Mucosa of descending colon (tissue), 3 donors: ENCODE measurements at regions not wholly inside any gene's neighbourhood (a gene's known extent, or its start where the extent isn't known, plus 50 kb on each side); places are given as distances from the start of the nearest gene placed in this dataset.
"Not testable (repeated sequence)": the region's sequence is repeated elsewhere in the genome, so short reads cannot be mapped to it uniquely, and the experiment has no call there.

Experiments
- ATAC-seq: fragments of 200-7000 bp; cut with Tn5 transposase; one replicate; pipeline ENCODE4 v1.9.1; 2020; ENCODE audit warnings: mild to moderate bottlenecking, moderate library complexity
- DNase-seq, 3 donors: peaks; one replicate each; pipeline ENCODE4 v3.0.0-alpha.2; 2020
- H3K36me3 ChIP-seq: fragments of 200-600 bp; one replicate; pipeline ENCODE4 v1.8.0; 2021; ENCODE audit warnings: low read depth, mild to moderate bottlenecking
- H3K4me1 ChIP-seq: fragments of 200-600 bp; one replicate; pipeline ENCODE4 v1.8.0; 2021; ENCODE audit warnings: low read depth, mild to moderate bottlenecking
- H3K4me3 ChIP-seq: fragments of 200-600 bp; one replicate; pipeline ENCODE4 v1.8.0; 2021; ENCODE audit warnings: mild to moderate bottlenecking
- H3K9me3 ChIP-seq: fragments of 200-600 bp; one replicate; pipeline ENCODE4 v1.8.0; 2021; ENCODE audit warnings: mild to moderate bottlenecking
- CTCF ChIP-seq: fragments of 200-600 bp; IDR thresholded peaks from one replicate; pipeline ENCODE4 v1.8.0; 2022; ENCODE audit warnings: antibody characterized with exemption, mild to moderate bottlenecking
- intact Hi-C, 2 donors: fragments of 100-400 bp; cut with DNase I in 1 of 2; cut with micrococcal nuclease in 1 of 2; formaldehyde crosslinking; loops; one replicate each; pipeline versions ENCODE4 v1.11.0 to v1.11.1; 2022; cut with DNase I, micrococcal nuclease
- donor health status: DM: no; HTN: no; CAD: no; lungs with moderate emphysema.
- donor health status: DM: no; HTN: no; CAD: no.
- donor health status: DM: no; HTN: yes; CAD: no.

- DNase-seq, H3K4me1 ChIP-seq, intact Hi-C loops, H3K9me3 ChIP-seq, ATAC-seq, H3K36me3 ChIP-seq, H3K4me3 ChIP-seq: not testable (repeated sequence)
Observed at GRCh38 chr21:9006111-9006510, 1515.3 kb upstream of the TPTE start.

GRCh38 chr21:9006553-9007323 is 1514.6 kb upstream of the TPTE start:
- H3K4me1 ChIP-seq, H3K36me3 ChIP-seq, DNase-seq, intact Hi-C loops, H3K4me3 ChIP-seq, ATAC-seq: not testable (repeated sequence)
- H3K9me3 ChIP-seq = peaks cover 10% of the 10 kb centered on the region

- no peak for DNase-seq
- no peak for ATAC-seq
- no peak for TF ChIP-seq CTCF
- intact Hi-C loops = no loop called here
- Histone ChIP-seq H3K36me3 (no peaks in the 10 kb centered on the region), H3K4me3 (no peak overlapping the region), H3K9me3 (peaks cover 5% of the 10 kb centered on the region), H3K4me1 (no peaks in the 10 kb centered on the region)
Observed at GRCh38 chr21:9008636-9009035, 1512.7 kb upstream of the TPTE start.

- intact Hi-C loops, DNase-seq, H3K9me3 ChIP-seq, H3K4me3 ChIP-seq, H3K4me1 ChIP-seq, ATAC-seq, H3K36me3 ChIP-seq: not testable (repeated sequence)
Observed at GRCh38 chr21:9009267-9010016, 1511.9 kb upstream of the TPTE start.

GRCh38 chr21:9010121-9010795 is 1511.1 kb upstream of the TPTE start:
- H3K36me3 ChIP-seq, H3K4me3 ChIP-seq, intact Hi-C loops, H3K4me1 ChIP-seq, DNase-seq, H3K9me3 ChIP-seq, ATAC-seq: not testable (repeated sequence)

GRCh38 chr21:9010936-9011890 is 1510.2 kb upstream of the TPTE start:
- ATAC-seq = not testable (repeated sequence)

GRCh38 chr21:9011916-9012315 is 1509.5 kb upstream of the TPTE start:
- H3K9me3 ChIP-seq, H3K4me3 ChIP-seq, H3K4me1 ChIP-seq, H3K36me3 ChIP-seq, intact Hi-C loops, DNase-seq, ATAC-seq: not testable (repeated sequence)

More at GRCh38 chr21:9010936-9011890, 1510.2 kb upstream of the TPTE start:
- DNase-seq, H3K4me3 ChIP-seq, intact Hi-C loops, H3K9me3 ChIP-seq, H3K4me1 ChIP-seq, H3K36me3 ChIP-seq: not testable (repeated sequence)

- H3K4me3 ChIP-seq, H3K36me3 ChIP-seq, ATAC-seq, DNase-seq, H3K9me3 ChIP-seq, H3K4me1 ChIP-seq, intact Hi-C loops: not testable (repeated sequence)
Observed at GRCh38 chr21:9013502-9014242, 1507.7 kb upstream of the TPTE start.

GRCh38 chr21:9014243-9014734 is 1507.1 kb upstream of the TPTE start:
- H3K9me3 ChIP-seq, H3K36me3 ChIP-seq, intact Hi-C loops, H3K4me1 ChIP-seq, DNase-seq, H3K4me3 ChIP-seq, ATAC-seq: not testable (repeated sequence)

GRCh38 chr21:9015483-9016197 is 1505.7 kb upstream of the TPTE start:
- not testable (repeated sequence) for H3K9me3 ChIP-seq

GRCh38 chr21:9017206-9017605 is 1504.2 kb upstream of the TPTE start:
- ATAC-seq, intact Hi-C loops, H3K4me3 ChIP-seq, H3K36me3 ChIP-seq, H3K9me3 ChIP-seq, H3K4me1 ChIP-seq, DNase-seq: not testable (repeated sequence)

More at GRCh38 chr21:9015483-9016197, 1505.7 kb upstream of the TPTE start:
- DNase-seq, H3K4me1 ChIP-seq, H3K36me3 ChIP-seq, H3K4me3 ChIP-seq, intact Hi-C loops, ATAC-seq: not testable (repeated sequence)
